NCI-H82 treated with DMSO at 0.1 percent for 48 hours (cell line): ENCODE measurements at regions not wholly inside any gene's neighbourhood (a gene's known extent, or its start where the extent isn't known, plus 50 kb on each side); places are given as distances from the start of the nearest gene placed in this dataset.

Experiments
- DNase-seq: peaks from one replicate; lab custom pipeline; 2025; ENCODE audit not compliant: unreplicated experiment; lab: John Stamatoyannopoulos, UW

DNA sequence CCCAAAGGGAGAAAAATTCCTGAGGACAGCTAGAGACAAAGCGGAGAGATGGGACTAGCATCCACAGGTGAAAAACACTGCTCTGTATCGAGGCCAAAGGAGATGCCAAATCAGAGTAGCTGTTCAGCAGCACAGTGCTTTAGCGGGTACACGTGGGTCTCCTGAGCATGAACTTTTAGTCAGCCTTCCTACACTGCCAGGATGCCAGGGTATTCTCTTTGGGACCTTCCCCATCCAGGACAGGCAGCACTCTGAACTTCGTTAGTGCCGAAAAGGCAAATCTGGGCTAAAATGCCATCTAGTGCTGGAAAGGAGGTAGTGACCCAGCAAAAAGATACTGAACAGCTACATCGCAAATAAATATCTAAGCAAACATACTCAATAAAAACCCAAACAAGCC is 64.9 kb downstream of the C6orf58 start:
- DNase-seq: peak; percentile 19
